Esophagus squamous epithelium (tissue), 5 donors: ENCODE measurements at regions not wholly inside any gene's neighbourhood (a gene's known extent, or its start where the extent isn't known, plus 50 kb on each side); places are given as distances from the start of the nearest gene placed in this dataset.
A peak's percentile ranks its signal among the peaks of the same experiment; 100 is the strongest.

ENCODE experiments used
- DNase-seq: peaks from one replicate; lab custom pipeline; 2025; lab: John Stamatoyannopoulos, UW
- H3K27ac ChIP-seq, 4 donors: fragments of 200-600 bp; sonication (generic); one replicate each; pipeline ENCODE4 v1.5.1; 2016 to 2019; ENCODE audit warnings: mild to moderate bottlenecking in 1 of 4
- H3K27me3 ChIP-seq, 4 donors: fragments of 200-600 bp; sonication (generic); 1 replicate in 3 of 4; 2 replicates in 1 of 4; pipeline versions ENCODE4 v1.5.1 to v1.6.0; 2017 to 2021; ENCODE audit warnings: antibody characterized with exemption in 1 of 4
- H3K36me3 ChIP-seq, 3 donors: fragments of 200-600 bp; sonication (generic); one replicate each; pipeline ENCODE4 v1.5.1; 2016 to 2019
- H3K4me1 ChIP-seq, 3 donors: fragments of 200-600 bp; sonication (generic); one replicate each; pipeline ENCODE4 v1.5.1; 2017 to 2019
- H3K4me3 ChIP-seq, 4 donors: fragments of 200-600 bp; sonication (generic); 1 replicate in 3 of 4; 2 replicates in 1 of 4; pipeline ENCODE4 v1.5.1; 2016 to 2019; ENCODE audit warnings: mild to moderate bottlenecking in 2 of 4, moderate library complexity in 1 of 4
- H3K9me3 ChIP-seq, 3 donors: fragments of 200-600 bp; sonication (generic); one replicate each; pipeline ENCODE4 v1.5.1; 2016 to 2019
- CTCF ChIP-seq, 6 experiments: fragments of 450-650 bp in 4 of 6; fragments of 200-600 bp in 2 of 6; sonication (generic) in 2 of 6; IDR thresholded peaks; one replicate each; pipeline ENCODE4 v1.5.1; 2016 to 2019; ENCODE audit warnings: antibody characterized with exemption in 6 of 6, mild to moderate bottlenecking in 4 of 6, moderate library complexity in 4 of 6
- POLR2A ChIP-seq, 4 donors: fragments of 450-650 bp; IDR thresholded peaks; one replicate each; pipeline ENCODE4 v1.6.1; 2017; ENCODE audit warnings: antibody characterized with exemption in 4 of 4, mild to moderate bottlenecking in 4 of 4, moderate library complexity in 3 of 4
- WGBS, 2 donors: methylation state at CpG; one replicate each; pipeline ENCODE4 v1.1.5; 2018; 5-methylcytosine and 5-hydroxymethylcytosine counted together
- intact Hi-C: fragments of 100-400 bp; cut with DNase I; formaldehyde crosslinking; loops from one replicate; pipeline ENCODE4 v1.15.0; 2022
- donor health status: DM: yes; HTN: yes; CAD: no.

- Histone ChIP-seq H3K4me3 (no peak overlapping the region), H3K27me3 (no peaks in the 10 kb centered on the region), H3K9me3 (no peaks in the 10 kb centered on the region), H3K4me1 (no peaks in the 10 kb centered on the region), H3K36me3 (no peaks in the 10 kb centered on the region), H3K27ac (no peak overlapping the region)
- intact Hi-C loops, result no loop called here
- DNase-seq, result no peak
- no peak for TF ChIP-seq POLR2A (IDR thresholded peaks at IDR 0.05)
- no peak for TF ChIP-seq CTCF (IDR thresholded peaks at IDR 0.05)
- 80 to 86% methylated on average over 2 of the region's 2 CpGs for WGBS, 2 donors
Observed at GRCh38 chr5:68149189-68149588, 66.4 kb upstream of the PIK3R1 start.

GRCh38 chr5:68148096-68148495, 67.5 kb upstream of the PIK3R1 start:
- no peak for DNase-seq
- Histone ChIP-seq H3K9me3 (no peaks in the 10 kb centered on the region), H3K36me3 (no peaks in the 10 kb centered on the region), H3K4me3 (no peak overlapping the region), H3K4me1 (no peaks in the 10 kb centered on the region), H3K27me3 (no peaks in the 10 kb centered on the region), H3K27ac (no peak overlapping the region)
- 75 to 77% methylated on average over 3 of the region's 3 CpGs for WGBS, 2 donors
- intact Hi-C loops, result no loop called here
- TF ChIP-seq POLR2A (IDR thresholded peaks at IDR 0.05) (no peak), CTCF (IDR thresholded peaks at IDR 0.05) (no peak)

GRCh38 chr5:68147659-68148058, 67.9 kb upstream of the PIK3R1 start:
- DNase-seq, result no peak
- WGBS, 2 donors, result 77 to 89% methylated on average over 3 of the region's 3 CpGs

GRCh38 chr5:68141494-68141893, 74.1 kb upstream of the PIK3R1 start:
- WGBS, 2 donors, result 26 to 29% methylated on average over 4 of the region's 4 CpGs
- Histone ChIP-seq H3K27me3 (no peaks in the 10 kb centered on the region), H3K27ac (no peak overlapping the region), H3K36me3 (no peaks in the 10 kb centered on the region), H3K4me1 (peaks cover 0 to 17% (median 8%) of the 10 kb centered on the region in 3 donors), H3K9me3 (no peaks in the 10 kb centered on the region), H3K4me3 (peak overlapping the region in 1 of 4 donors; percentile 15)
- TF ChIP-seq CTCF (IDR thresholded peaks at IDR 0.05) (no peak), POLR2A (IDR thresholded peaks at IDR 0.05) (no peak)
- no peak for DNase-seq
- intact Hi-C loops, result no loop called here

More at GRCh38 chr5:68147659-68148058, 67.9 kb upstream of the PIK3R1 start:
- Histone ChIP-seq H3K9me3 (no peaks in the 10 kb centered on the region), H3K27ac (no peak overlapping the region), H3K36me3 (no peaks in the 10 kb centered on the region), H3K4me1 (no peaks in the 10 kb centered on the region), H3K4me3 (no peak overlapping the region), H3K27me3 (no peaks in the 10 kb centered on the region)
- intact Hi-C loops, result no loop called here
- TF ChIP-seq CTCF (IDR thresholded peaks at IDR 0.05) (no peak), POLR2A (IDR thresholded peaks at IDR 0.05) (no peak)

- no peaks in the 10 kb centered on the region for H3K27me3 ChIP-seq
- DNase-seq, result no peak
- peaks cover 0 to 17% (median 8%) of the 10 kb centered on the region in 3 donors for H3K4me1 ChIP-seq
- no peak overlapping the region for H3K27ac ChIP-seq
- H3K36me3 ChIP-seq, result no peaks in the 10 kb centered on the region
- H3K4me3 ChIP-seq, result no peak overlapping the region
- no peaks in the 10 kb centered on the region for H3K9me3 ChIP-seq
- TF ChIP-seq POLR2A (IDR thresholded peaks at IDR 0.05) (no peak), CTCF (IDR thresholded peaks at IDR 0.05) (no peak)
- intact Hi-C loops, result no loop called here
- 75 to 85% methylated on average over 1 of the region's 1 CpG for WGBS, 2 donors
Observed at GRCh38 chr5:68140763-68141162, 74.8 kb upstream of the PIK3R1 start.
